ENCODE measurements at regions not wholly inside any gene's neighbourhood (a gene's known extent, or its start where the extent isn't known, plus 50 kb on each side); places are given as distances from the start of the nearest gene placed in this dataset.

DNA sequence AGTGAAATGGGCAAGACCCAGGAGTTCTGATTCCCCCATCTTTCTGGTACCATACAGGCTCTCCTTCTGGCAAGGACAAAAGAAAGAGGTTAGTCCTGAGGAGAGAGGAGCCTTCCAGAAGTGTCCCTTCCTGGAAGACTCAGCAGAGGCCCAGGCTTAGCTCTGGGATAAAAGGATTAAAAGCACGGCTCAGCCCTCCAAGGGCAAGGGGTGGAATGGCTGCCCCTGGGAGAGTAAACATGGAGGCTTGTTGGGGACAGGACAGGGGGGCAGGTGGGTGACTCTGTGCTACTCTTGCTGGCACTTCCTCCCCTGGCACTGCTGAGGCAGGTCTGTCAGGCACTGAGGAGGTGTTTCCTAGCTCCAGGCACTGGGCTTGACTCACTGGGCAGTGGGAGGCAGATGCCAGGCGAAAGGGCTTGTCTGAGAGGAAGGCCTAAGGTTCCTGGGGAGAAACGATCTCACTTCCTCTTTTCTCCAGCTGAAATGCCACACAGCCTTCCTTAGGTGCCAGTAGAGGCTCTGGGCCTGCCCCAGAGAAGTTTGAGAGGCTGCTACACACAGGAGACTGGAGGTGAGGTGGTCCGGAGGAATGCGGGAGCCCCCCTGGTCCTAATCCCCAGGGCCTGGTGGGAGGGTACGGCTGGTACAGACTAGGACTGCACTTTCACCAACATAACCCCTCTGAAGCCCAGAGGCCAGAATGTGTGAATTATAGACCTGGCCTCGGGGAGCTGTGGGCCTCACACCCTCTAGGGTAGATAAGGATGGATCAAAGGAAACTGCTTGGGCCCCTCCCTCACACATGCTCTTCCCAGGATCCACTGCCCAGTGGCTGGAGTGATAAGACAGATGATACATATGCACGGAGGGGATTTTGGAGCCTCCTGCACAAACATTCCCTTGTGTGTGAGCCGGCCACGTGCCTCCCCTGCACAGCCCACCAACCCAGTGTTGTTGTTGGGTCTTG lies 63.2 kb upstream of the PODXL start:
- H3K4me1 ChIP-seq (ENCODE audit: control insufficient read depth, low read depth, low read length): peaks cover 21% of the 10 kb centered on the region
- H2BK5ac ChIP-seq (ENCODE audit: low read length): peak overlapping the region; percentile 51
- H2AK5ac ChIP-seq (ENCODE audit: low read length): peak overlapping the region; percentile 24
- H3K18ac ChIP-seq (ENCODE audit: low read length): peak overlapping the region; percentile 89
- peak overlapping the region; percentile 75 for H3K56ac ChIP-seq (ENCODE audit: low read length)
- no peak overlapping the region for H3K4me3 ChIP-seq (ENCODE audit: low read length)
- no peak overlapping the region for H3K9ac ChIP-seq (ENCODE audit: low read length)
- H3K23ac ChIP-seq (ENCODE audit: low read length): no peak overlapping the region
- no peaks in the 10 kb centered on the region for H3K79me2 ChIP-seq (ENCODE audit: control insufficient read depth, insufficient read depth, low read length)
- H3K36me3 ChIP-seq (ENCODE audit: control insufficient read depth, insufficient read depth, low read length): no peaks in the 10 kb centered on the region
- WGBS (ENCODE audit: extremely low coverage, insufficient coverage, low lambda C conversion rate): no CpG with 5 or more reads among the region's 10 CpGs
- peak overlapping the region; percentile 79 for H3K4ac ChIP-seq (ENCODE audit: low read depth, low read length)
- peak overlapping the region; percentile 70 for H2BK120ac ChIP-seq (ENCODE audit: low read depth, low read length)
- peak; percentile 76 for DNase-seq
- H2BK15ac ChIP-seq (replicated peaks; ENCODE audit: low read depth): no peak overlapping the region
- H3K79me1 ChIP-seq (ENCODE audit: low read length): no peaks in the 10 kb centered on the region
- H4K8ac ChIP-seq (ENCODE audit: low read depth, low read length): no peak overlapping the region
- no peak overlapping the region for H4K5ac ChIP-seq (ENCODE audit: low read length)
- H3K27me3 ChIP-seq (ENCODE audit: insufficient read depth, low read length, poor library complexity): no peaks in the 10 kb centered on the region
- no peak overlapping the region for H3K4me2 ChIP-seq (ENCODE audit: low read length)
- peak overlapping the region; percentile 61 for H3K27ac ChIP-seq (ENCODE audit: low read depth, low read length)

DNA sequence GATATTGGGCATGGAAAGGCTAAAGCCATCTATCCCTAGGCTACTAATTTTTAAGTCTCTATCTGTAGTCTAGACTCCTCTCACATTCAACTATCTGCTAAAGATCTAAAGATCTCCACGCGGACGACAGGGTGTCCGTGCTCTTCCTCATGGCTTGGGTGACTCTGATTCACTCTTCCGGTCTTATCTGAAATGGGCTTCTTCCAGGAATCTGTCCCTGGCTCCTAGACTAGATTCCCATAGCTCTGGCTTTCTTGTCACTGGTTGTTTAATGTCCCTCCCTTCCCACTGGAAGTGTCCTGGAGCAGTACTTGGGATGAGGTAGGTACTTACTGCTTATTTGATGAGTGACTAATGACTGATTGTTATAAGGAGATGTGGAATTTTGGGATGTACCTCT lies 62.0 kb upstream of the PODXL start:
- H2BK5ac ChIP-seq (ENCODE audit: low read length): no peak overlapping the region
- peak overlapping the region; percentile 89 for H3K18ac ChIP-seq (ENCODE audit: low read length)
- H3K27me3 ChIP-seq (ENCODE audit: insufficient read depth, low read length, poor library complexity): no peaks in the 10 kb centered on the region
- H3K4me3 ChIP-seq (ENCODE audit: low read length): no peak overlapping the region
- no peak overlapping the region for H4K8ac ChIP-seq (ENCODE audit: low read depth, low read length)
- H3K79me2 ChIP-seq (ENCODE audit: control insufficient read depth, insufficient read depth, low read length): no peaks in the 10 kb centered on the region
- no peak overlapping the region for H3K56ac ChIP-seq (ENCODE audit: low read length)
- H3K36me3 ChIP-seq (ENCODE audit: control insufficient read depth, insufficient read depth, low read length): no peaks in the 10 kb centered on the region
- H2BK120ac ChIP-seq (ENCODE audit: low read depth, low read length): peak overlapping the region; percentile 70
- no peak overlapping the region for H3K27ac ChIP-seq (ENCODE audit: low read depth, low read length)
- no peak overlapping the region for H3K9ac ChIP-seq (ENCODE audit: low read length)
- no peak overlapping the region for H3K23ac ChIP-seq (ENCODE audit: low read length)
- H3K4ac ChIP-seq (ENCODE audit: low read depth, low read length): peak overlapping the region; percentile 62
- no peaks in the 10 kb centered on the region for H3K79me1 ChIP-seq (ENCODE audit: low read length)
- H4K5ac ChIP-seq (ENCODE audit: low read length): no peak overlapping the region
- H2AK5ac ChIP-seq (ENCODE audit: low read length): peak overlapping the region; percentile 43
- WGBS (ENCODE audit: extremely low coverage, insufficient coverage, low lambda C conversion rate): no CpG with 5 or more reads among the region's 5 CpGs
- H3K4me2 ChIP-seq (ENCODE audit: low read length): no peak overlapping the region
- peaks cover 18% of the 10 kb centered on the region for H3K4me1 ChIP-seq (ENCODE audit: control insufficient read depth, low read depth, low read length)
- H2BK15ac ChIP-seq (replicated peaks; ENCODE audit: low read depth): peak overlapping the region; percentile 41
- DNase-seq: peak; percentile 78

DNA sequence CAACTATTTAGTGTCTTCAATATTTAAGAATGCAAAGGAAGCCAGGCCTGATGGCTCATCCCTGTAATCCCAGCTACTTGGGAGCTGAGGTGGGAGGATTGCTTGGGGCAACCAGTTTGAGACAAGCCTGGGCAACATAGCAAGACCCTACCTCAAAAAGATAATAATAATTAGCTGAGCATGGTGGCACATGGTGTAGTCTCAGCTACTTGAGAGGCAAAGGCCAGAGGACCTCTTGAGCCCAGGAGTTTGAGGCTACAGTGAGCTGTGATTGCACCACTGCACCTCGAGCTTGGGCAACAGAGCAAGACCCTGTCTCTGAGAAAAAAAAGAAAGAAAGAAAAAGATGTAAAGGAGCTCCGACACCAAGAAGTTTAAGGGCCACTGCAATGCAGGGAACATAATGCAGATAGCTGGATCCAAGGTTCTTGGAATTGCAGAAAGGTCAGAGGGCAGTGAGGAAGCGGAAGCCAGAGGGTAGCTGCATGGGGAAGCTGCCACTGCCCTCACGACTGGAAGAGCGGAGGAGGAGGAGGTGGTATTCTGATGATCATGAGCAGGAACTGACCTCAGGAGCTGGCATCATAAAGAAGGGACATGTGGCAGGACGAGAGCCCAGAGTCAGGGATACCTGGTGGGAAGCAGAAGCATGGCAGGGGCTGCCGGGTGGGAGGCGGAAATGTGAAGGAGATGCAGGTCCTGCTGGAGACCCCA lies 60.2 kb upstream of the PODXL start:
- Histone ChIP-seq H2BK5ac (ENCODE audit: low read length) (no peak overlapping the region), H3K56ac (ENCODE audit: low read length) (peak overlapping the region; percentile 35), H3K18ac (ENCODE audit: low read length) (no peak overlapping the region), H4K8ac (ENCODE audit: low read depth, low read length) (no peak overlapping the region), H3K4me1 (ENCODE audit: control insufficient read depth, low read depth, low read length) (peaks cover 13% of the 10 kb centered on the region), H3K23ac (ENCODE audit: low read length) (no peak overlapping the region), H3K4me3 (ENCODE audit: low read length) (no peak overlapping the region), H3K36me3 (ENCODE audit: control insufficient read depth, insufficient read depth, low read length) (no peaks in the 10 kb centered on the region), H2AK5ac (ENCODE audit: low read length) (no peak overlapping the region), H2BK120ac (ENCODE audit: low read depth, low read length) (no peak overlapping the region), H3K4me2 (ENCODE audit: low read length) (no peak overlapping the region), H3K4ac (ENCODE audit: low read depth, low read length) (no peak overlapping the region), H3K79me2 (ENCODE audit: control insufficient read depth, insufficient read depth, low read length) (no peaks in the 10 kb centered on the region), H2BK15ac (replicated peaks; ENCODE audit: low read depth) (no peak overlapping the region), H4K5ac (ENCODE audit: low read length) (no peak overlapping the region), H3K27ac (ENCODE audit: low read depth, low read length) (no peak overlapping the region), H3K27me3 (ENCODE audit: insufficient read depth, low read length, poor library complexity) (no peaks in the 10 kb centered on the region), H3K9ac (ENCODE audit: low read length) (no peak overlapping the region), H3K79me1 (ENCODE audit: low read length) (no peaks in the 10 kb centered on the region)
- WGBS (ENCODE audit: extremely low coverage, insufficient coverage, low lambda C conversion rate): no CpG with 5 or more reads among the region's 8 CpGs
- DNase-seq: no peak

DNA sequence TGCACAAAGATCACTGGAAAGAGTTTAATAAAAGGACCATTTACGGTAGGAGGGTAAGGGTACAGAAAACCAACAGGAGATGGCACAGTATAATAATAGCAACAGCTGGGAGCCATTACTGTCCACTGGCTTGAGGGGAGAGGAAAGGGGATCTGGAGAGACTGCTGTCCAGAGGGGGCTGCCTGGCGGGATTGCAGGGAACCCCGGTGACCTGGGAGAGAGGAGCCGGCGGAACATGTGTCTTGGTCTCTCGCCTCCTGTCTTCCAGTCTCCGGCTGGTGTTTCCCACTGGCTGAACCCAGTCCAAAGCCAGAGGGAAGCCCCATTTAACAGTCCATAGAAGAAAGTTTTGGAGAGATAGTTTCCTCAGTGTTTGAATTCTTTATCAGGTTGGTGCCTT lies 57.5 kb upstream of the PODXL start:
- no peak overlapping the region for H2BK5ac ChIP-seq (ENCODE audit: low read length)
- no peak overlapping the region for H3K4me3 ChIP-seq (ENCODE audit: low read length)
- no peak overlapping the region for H3K9ac ChIP-seq (ENCODE audit: low read length)
- peak overlapping the region; percentile 24 for H3K18ac ChIP-seq (ENCODE audit: low read length)
- no peak overlapping the region for H4K8ac ChIP-seq (ENCODE audit: low read depth, low read length)
- no peak overlapping the region for H3K27ac ChIP-seq (ENCODE audit: low read depth, low read length)
- H3K79me2 ChIP-seq (ENCODE audit: control insufficient read depth, insufficient read depth, low read length): no peaks in the 10 kb centered on the region
- no peak overlapping the region for H3K56ac ChIP-seq (ENCODE audit: low read length)
- no peak overlapping the region for H2AK5ac ChIP-seq (ENCODE audit: low read length)
- no peaks in the 10 kb centered on the region for H3K36me3 ChIP-seq (ENCODE audit: control insufficient read depth, insufficient read depth, low read length)
- no peaks in the 10 kb centered on the region for H3K79me1 ChIP-seq (ENCODE audit: low read length)
- no peak overlapping the region for H3K4me2 ChIP-seq (ENCODE audit: low read length)
- H3K23ac ChIP-seq (ENCODE audit: low read length): no peak overlapping the region
- no peak overlapping the region for H2BK15ac ChIP-seq (replicated peaks; ENCODE audit: low read depth)
- no peak overlapping the region for H2BK120ac ChIP-seq (ENCODE audit: low read depth, low read length)
- WGBS (ENCODE audit: extremely low coverage, insufficient coverage, low lambda C conversion rate): no CpG with 5 or more reads among the region's 7 CpGs
- H3K4ac ChIP-seq (ENCODE audit: low read depth, low read length): peak overlapping the region; percentile 60
- DNase-seq: no peak
- no peak overlapping the region for H4K5ac ChIP-seq (ENCODE audit: low read length)
- H3K27me3 ChIP-seq (ENCODE audit: insufficient read depth, low read length, poor library complexity): no peaks in the 10 kb centered on the region
- peaks cover 2% of the 10 kb centered on the region for H3K4me1 ChIP-seq (ENCODE audit: control insufficient read depth, low read depth, low read length)

DNA sequence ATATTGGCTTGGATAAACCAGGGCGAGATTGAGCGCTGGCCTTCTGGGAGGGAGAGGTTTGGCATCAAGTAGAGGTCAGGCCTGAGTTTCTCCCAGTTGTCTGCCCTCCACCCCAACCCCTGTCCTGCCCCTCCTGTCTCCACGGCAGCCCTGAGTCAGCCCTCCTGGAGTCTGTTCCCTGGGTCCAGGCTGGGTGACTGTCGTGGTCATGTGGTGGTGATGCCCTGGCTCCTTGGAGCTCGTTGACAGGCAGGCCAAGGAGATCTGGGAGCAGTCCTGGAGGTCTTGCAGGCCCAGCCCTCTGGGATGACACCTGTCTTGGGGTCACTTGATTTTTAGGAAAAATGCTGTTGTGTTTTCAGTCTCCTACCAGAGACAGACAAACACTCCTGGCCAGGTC lies 53.6 kb upstream of the PODXL start:
- DNase-seq: no peak
- no peak overlapping the region for H3K27ac ChIP-seq (ENCODE audit: low read depth, low read length)
- H2BK120ac ChIP-seq (ENCODE audit: low read depth, low read length): peak overlapping the region; percentile 52
- H2AK5ac ChIP-seq (ENCODE audit: low read length): no peak overlapping the region
- H3K4me1 ChIP-seq (ENCODE audit: control insufficient read depth, low read depth, low read length): peaks cover 16% of the 10 kb centered on the region
- no CpG with 5 or more reads among the region's 5 CpGs for WGBS (ENCODE audit: extremely low coverage, insufficient coverage, low lambda C conversion rate)
- no peaks in the 10 kb centered on the region for H3K36me3 ChIP-seq (ENCODE audit: control insufficient read depth, insufficient read depth, low read length)
- no peak overlapping the region for H4K8ac ChIP-seq (ENCODE audit: low read depth, low read length)
- H3K27me3 ChIP-seq (ENCODE audit: insufficient read depth, low read length, poor library complexity): no peaks in the 10 kb centered on the region
- H3K18ac ChIP-seq (ENCODE audit: low read length): peak overlapping the region; percentile 42
- no peaks in the 10 kb centered on the region for H3K79me1 ChIP-seq (ENCODE audit: low read length)
- H2BK15ac ChIP-seq (replicated peaks; ENCODE audit: low read depth): peak overlapping the region; percentile 4
- no peaks in the 10 kb centered on the region for H3K79me2 ChIP-seq (ENCODE audit: control insufficient read depth, insufficient read depth, low read length)
- H3K4me3 ChIP-seq (ENCODE audit: low read length): no peak overlapping the region
- no peak overlapping the region for H4K5ac ChIP-seq (ENCODE audit: low read length)
- H3K23ac ChIP-seq (ENCODE audit: low read length): no peak overlapping the region
- no peak overlapping the region for H3K4me2 ChIP-seq (ENCODE audit: low read length)
- H3K9ac ChIP-seq (ENCODE audit: low read length): no peak overlapping the region
- peak overlapping the region; percentile 68 for H3K56ac ChIP-seq (ENCODE audit: low read length)
- peak overlapping the region; percentile 76 for H3K4ac ChIP-seq (ENCODE audit: low read depth, low read length)
- H2BK5ac ChIP-seq (ENCODE audit: low read length): no peak overlapping the region

All from mesendoderm (in vitro differentiated cells).